ENCODE measurements at regions not wholly inside any gene's neighbourhood (a gene's known extent, or its start where the extent isn't known, plus 50 kb on each side); places are given as distances from the start of the nearest gene placed in this dataset.

- TF ChIP-seq, protein P1, sequence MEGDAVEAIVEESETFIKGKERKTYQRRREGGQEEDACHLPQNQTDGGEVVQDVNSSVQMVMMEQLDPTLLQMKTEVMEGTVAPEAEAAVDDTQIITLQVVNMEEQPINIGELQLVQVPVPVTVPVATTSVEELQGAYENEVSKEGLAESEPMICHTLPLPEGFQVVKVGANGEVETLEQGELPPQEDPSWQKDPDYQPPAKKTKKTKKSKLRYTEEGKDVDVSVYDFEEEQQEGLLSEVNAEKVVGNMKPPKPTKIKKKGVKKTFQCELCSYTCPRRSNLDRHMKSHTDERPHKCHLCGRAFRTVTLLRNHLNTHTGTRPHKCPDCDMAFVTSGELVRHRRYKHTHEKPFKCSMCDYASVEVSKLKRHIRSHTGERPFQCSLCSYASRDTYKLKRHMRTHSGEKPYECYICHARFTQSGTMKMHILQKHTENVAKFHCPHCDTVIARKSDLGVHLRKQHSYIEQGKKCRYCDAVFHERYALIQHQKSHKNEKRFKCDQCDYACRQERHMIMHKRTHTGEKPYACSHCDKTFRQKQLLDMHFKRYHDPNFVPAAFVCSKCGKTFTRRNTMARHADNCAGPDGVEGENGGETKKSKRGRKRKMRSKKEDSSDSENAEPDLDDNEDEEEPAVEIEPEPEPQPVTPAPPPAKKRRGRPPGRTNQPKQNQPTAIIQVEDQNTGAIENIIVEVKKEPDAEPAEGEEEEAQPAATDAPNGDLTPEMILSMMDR (IDR thresholded peaks at IDR 0.05; ENCODE audit: low read depth, low read length) = no peak
- no peak overlapping the region for H3K4me3 ChIP-seq (ENCODE audit: low read depth, low read length)
These were observed 187.1 kb upstream of the STXBP5 start for GRCh38 chr6:147017153-147017552.

DNA sequence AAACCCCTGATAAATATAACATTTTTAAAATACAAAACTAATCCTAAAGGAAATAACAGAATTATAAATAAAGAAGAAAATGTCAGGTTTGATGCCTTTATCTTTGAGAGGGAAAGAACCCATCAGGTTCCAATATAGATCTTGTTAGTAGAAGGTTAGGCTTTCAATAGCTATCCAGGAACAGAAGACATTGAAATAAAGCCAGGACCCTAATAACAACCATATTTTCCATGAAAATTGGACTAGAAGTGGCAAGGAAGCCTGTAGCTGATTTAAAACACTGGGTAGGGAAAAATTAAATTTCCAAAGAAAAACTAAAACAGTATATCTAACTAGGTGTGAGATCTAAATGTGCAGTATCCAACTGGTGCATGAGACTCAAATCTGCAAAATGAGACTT is 185.2 kb upstream of the STXBP5 start:
- TF ChIP-seq, protein P1 (IDR thresholded peaks at IDR 0.05; ENCODE audit: low read depth, low read length) = no peak
- no peak overlapping the region for H3K4me3 ChIP-seq (ENCODE audit: low read depth, low read length)

DNA sequence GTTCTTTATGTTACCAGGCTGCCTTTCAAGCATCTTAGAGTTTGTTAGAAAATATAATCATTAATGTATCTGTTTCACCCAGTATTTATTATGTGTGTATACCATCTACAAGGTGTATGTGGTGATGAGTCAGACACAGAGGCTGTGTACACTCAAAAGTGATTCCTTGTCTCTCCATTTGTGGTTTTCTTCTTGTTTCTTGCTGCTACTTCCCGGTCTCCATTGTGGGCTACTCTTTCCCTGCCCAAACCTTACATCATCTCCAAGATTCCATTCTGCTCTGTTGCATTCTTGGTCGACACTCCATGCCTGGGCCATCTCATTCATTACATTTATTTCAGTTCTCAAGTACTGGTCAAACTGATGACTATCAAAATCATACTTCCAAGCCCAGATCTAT is 182.2 kb upstream of the STXBP5 start:
- TF ChIP-seq, protein P1 (IDR thresholded peaks at IDR 0.05; ENCODE audit: low read depth, low read length) = no peak
- no peak overlapping the region for H3K4me3 ChIP-seq (ENCODE audit: low read depth, low read length)

GRCh38 chr6:147023148-147023547 is 181.1 kb upstream of the STXBP5 start:
- TF ChIP-seq, protein P1 (IDR thresholded peaks at IDR 0.05; ENCODE audit: low read depth, low read length) = no peak

GRCh38 chr6:147023581-147023980 is 180.6 kb upstream of the STXBP5 start:
- H3K4me3 ChIP-seq (ENCODE audit: low read depth, low read length) = no peak overlapping the region
- TF ChIP-seq, protein P1 (IDR thresholded peaks at IDR 0.05; ENCODE audit: low read depth, low read length) = no peak

More at GRCh38 chr6:147023148-147023547, 181.1 kb upstream of the STXBP5 start:
- no peak overlapping the region for H3K4me3 ChIP-seq (ENCODE audit: low read depth, low read length)

DNA sequence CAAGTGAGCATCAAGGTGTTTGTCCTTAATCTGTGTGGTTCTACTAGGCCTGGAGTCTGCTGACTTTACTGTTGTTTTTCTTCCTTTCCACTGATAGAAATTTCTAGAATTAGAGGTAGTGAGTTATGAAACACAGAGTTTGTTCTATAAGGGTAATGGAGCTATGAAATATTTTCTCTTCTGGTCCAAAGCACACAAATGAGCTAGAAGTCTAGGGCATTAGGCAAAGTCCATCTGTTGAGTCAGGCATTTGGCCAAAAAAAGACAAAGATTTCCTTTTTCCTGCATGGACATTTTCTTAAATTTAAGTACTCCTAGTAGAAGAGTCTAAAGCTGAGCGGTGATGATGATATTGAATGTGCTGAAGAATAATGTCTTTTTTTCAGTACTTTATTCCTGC is 174.3 kb upstream of the STXBP5 start:
- H3K4me3 ChIP-seq (ENCODE audit: low read depth, low read length) = no peak overlapping the region
- TF ChIP-seq, protein P1 (IDR thresholded peaks at IDR 0.05; ENCODE audit: low read depth, low read length) = no peak

GRCh38 chr6:147033267-147033666 is 170.9 kb upstream of the STXBP5 start:
- TF ChIP-seq, protein P1 (IDR thresholded peaks at IDR 0.05; ENCODE audit: low read depth, low read length) = no peak
- H3K4me3 ChIP-seq (ENCODE audit: low read depth, low read length) = no peak overlapping the region

Data from WI38 (cell line).